Neural progenitor cell (in vitro differentiated cells): ENCODE measurements at regions not wholly inside any gene's neighbourhood (a gene's known extent, or its start where the extent isn't known, plus 50 kb on each side); places are given as distances from the start of the nearest gene placed in this dataset.

Experiments used
- DNase-seq: peaks from one replicate; pipeline ENCODE4 v3.0.0-alpha.2; 2016; ENCODE audit warnings: low spot score
- H2AFZ ChIP-seq: fragments of 200-600 bp; sonication (generic); replicated peaks from 2 replicates; pipeline ENCODE4 v1.6.1; 2016; ENCODE audit warnings: antibody characterized with exemption
- H3F3A ChIP-seq: fragments of 200-600 bp; sonication (generic); 2 replicates; pipeline ENCODE4 v1.6.1; 2016; ENCODE audit warnings: antibody characterized with exemption, low read depth
- H3K27ac ChIP-seq: fragments of 200-600 bp; sonication (generic); 2 replicates; pipeline ENCODE4 v1.5.1; 2016; ENCODE audit warnings: mild to moderate bottlenecking
- H3K27me3 ChIP-seq: fragments of 200-600 bp; sonication (generic); 2 replicates; pipeline ENCODE4 v1.6.1; 2016; ENCODE audit warnings: mild to moderate bottlenecking, moderate library complexity
- H3K36me3 ChIP-seq: fragments of 200-600 bp; sonication (generic); 2 replicates; pipeline ENCODE4 v1.5.1; 2016
- H3K4me1 ChIP-seq: fragments of 200-600 bp; sonication (generic); 2 replicates; pipeline ENCODE4 v1.6.1; 2016; ENCODE audit warnings: mixed run types
- H3K4me2 ChIP-seq: fragments of 200-600 bp; sonication (generic); 2 replicates; pipeline ENCODE4 v1.6.1; 2016
- H3K4me3 ChIP-seq: fragments of 200-600 bp; sonication (generic); 2 replicates; pipeline ENCODE4 v1.5.1; 2016
- H3K79me2 ChIP-seq: fragments of 200-600 bp; sonication (generic); 2 replicates; pipeline ENCODE4 v1.6.1; 2016; ENCODE audit warnings: low read depth
- H3K9ac ChIP-seq: fragments of 200-600 bp; sonication (generic); 2 replicates; pipeline ENCODE4 v1.6.1; 2016
- H3K9me3 ChIP-seq: fragments of 200-600 bp; sonication (generic); 2 replicates; pipeline ENCODE4 v1.5.1; 2016; ENCODE audit warnings: low read depth
- H4K20me1 ChIP-seq: fragments of 200-600 bp; sonication (generic); 2 replicates; pipeline ENCODE4 v1.6.1; 2016; ENCODE audit warnings: low read depth
- H3K27ac Mint-ChIP-seq: 3 replicates; pipeline ENCODE4 v1.8.0; 2021; ENCODE audit warnings: mixed read lengths
- H3K27me3 Mint-ChIP-seq: 2 replicates; pipeline ENCODE4 v1.8.0; 2022; ENCODE audit warnings: low read depth, mild to moderate bottlenecking, inconsistent platforms, moderate library complexity, mixed read lengths; ENCODE audit not compliant: insufficient read depth
- H3K36me3 Mint-ChIP-seq: 3 replicates; pipeline ENCODE4 v1.8.0; 2021; ENCODE audit warnings: mixed read lengths
- H3K4me1 Mint-ChIP-seq: 3 replicates; pipeline ENCODE4 v1.8.0; 2021; ENCODE audit warnings: mixed read lengths
- H3K4me3 Mint-ChIP-seq: 3 replicates; pipeline ENCODE4 v1.8.0; 2021; ENCODE audit warnings: mild to moderate bottlenecking, moderate library complexity, mixed read lengths
- H3K9me3 Mint-ChIP-seq: 3 replicates; pipeline ENCODE4 v1.8.0; 2020; ENCODE audit warnings: mixed read lengths
- EZH2 ChIP-seq: fragments of 200-600 bp; sonication (generic); IDR thresholded peaks from 2 replicates; pipeline ENCODE4 v1.6.1; 2017; ENCODE audit warnings: antibody characterized with exemption, mild to moderate bottlenecking, moderate library complexity
- EZH2phosphoT487 ChIP-seq: fragments of 200-600 bp; sonication (generic); IDR thresholded peaks from 2 replicates; pipeline ENCODE4 v1.6.1; 2017; ENCODE audit warnings: antibody characterized with exemption
- TF ChIP-seq, protein P1 (sequence below): fragments of 200-600 bp; sonication (generic); IDR thresholded peaks from 2 replicates; pipeline ENCODE4 v1.5.1; 2017; ENCODE audit warnings: antibody characterized with exemption, mild to moderate bottlenecking

- H3K4me1 ChIP-seq, result peaks cover 28% of the 10 kb centered on the region
- Mint-ChIP-seq H3K27me3 (no peaks in the 10 kb centered on the region), H3K4me3 (no peak overlapping the region), H3K4me1 (peaks cover 4% of the 10 kb centered on the region), H3K27ac (no peak overlapping the region), H3K9me3 (no peaks in the 10 kb centered on the region), H3K36me3 (no peaks in the 10 kb centered on the region)
- H3K27ac ChIP-seq, result no peak overlapping the region
- DNase-seq, result peak; percentile 26
- no peak overlapping the region for H3K4me2 ChIP-seq
- H4K20me1 ChIP-seq, result no peaks in the 10 kb centered on the region
- no peak overlapping the region for H3K4me3 ChIP-seq
- TF ChIP-seq EZH2phosphoT487 (no peak), EZH2 (no peak)
- TF ChIP-seq, protein P1, sequence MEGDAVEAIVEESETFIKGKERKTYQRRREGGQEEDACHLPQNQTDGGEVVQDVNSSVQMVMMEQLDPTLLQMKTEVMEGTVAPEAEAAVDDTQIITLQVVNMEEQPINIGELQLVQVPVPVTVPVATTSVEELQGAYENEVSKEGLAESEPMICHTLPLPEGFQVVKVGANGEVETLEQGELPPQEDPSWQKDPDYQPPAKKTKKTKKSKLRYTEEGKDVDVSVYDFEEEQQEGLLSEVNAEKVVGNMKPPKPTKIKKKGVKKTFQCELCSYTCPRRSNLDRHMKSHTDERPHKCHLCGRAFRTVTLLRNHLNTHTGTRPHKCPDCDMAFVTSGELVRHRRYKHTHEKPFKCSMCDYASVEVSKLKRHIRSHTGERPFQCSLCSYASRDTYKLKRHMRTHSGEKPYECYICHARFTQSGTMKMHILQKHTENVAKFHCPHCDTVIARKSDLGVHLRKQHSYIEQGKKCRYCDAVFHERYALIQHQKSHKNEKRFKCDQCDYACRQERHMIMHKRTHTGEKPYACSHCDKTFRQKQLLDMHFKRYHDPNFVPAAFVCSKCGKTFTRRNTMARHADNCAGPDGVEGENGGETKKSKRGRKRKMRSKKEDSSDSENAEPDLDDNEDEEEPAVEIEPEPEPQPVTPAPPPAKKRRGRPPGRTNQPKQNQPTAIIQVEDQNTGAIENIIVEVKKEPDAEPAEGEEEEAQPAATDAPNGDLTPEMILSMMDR, result no peak
- H3K36me3 ChIP-seq, result no peaks in the 10 kb centered on the region
- no peaks in the 10 kb centered on the region for H3K79me2 ChIP-seq
- H3K9me3 ChIP-seq, result no peaks in the 10 kb centered on the region
- peak overlapping the region; percentile 7 for H2AFZ ChIP-seq
- no peaks in the 10 kb centered on the region for H3K27me3 ChIP-seq
- H3K9ac ChIP-seq, result no peak overlapping the region
- H3F3A ChIP-seq, result peaks cover 8% of the 10 kb centered on the region
These were observed 228.3 kb upstream of the TTC29 start for GRCh38 chr4:147173797-147174432.

DNA sequence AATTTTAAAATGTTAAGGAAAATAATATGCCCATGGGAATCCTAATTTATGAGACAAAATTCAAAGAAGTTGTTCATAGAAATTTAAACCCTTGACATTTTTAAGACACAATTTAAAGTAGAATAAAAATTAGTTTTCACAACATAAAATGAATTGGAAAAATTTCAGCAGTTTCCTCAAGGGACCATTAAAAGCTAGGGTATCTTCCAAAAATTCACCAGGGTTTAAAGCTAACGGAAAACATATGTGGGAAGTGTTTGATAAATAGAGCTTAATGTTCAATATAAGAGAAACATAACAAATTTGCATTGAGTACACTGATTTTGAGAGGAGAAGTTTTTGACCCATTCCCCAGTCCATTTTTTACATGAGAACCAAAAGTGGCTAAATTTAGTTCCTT is 228.9 kb upstream of the TTC29 start:
- Histone ChIP-seq H3K79me2 (no peaks in the 10 kb centered on the region), H3K36me3 (no peaks in the 10 kb centered on the region), H2AFZ (no peak overlapping the region), H4K20me1 (no peaks in the 10 kb centered on the region), H3F3A (peaks cover 8% of the 10 kb centered on the region), H3K27me3 (no peaks in the 10 kb centered on the region), H3K9ac (no peak overlapping the region), H3K4me2 (no peak overlapping the region), H3K4me1 (peaks cover 28% of the 10 kb centered on the region), H3K27ac (no peak overlapping the region), H3K9me3 (no peaks in the 10 kb centered on the region), H3K4me3 (no peak overlapping the region)
- no peak for TF ChIP-seq EZH2
- TF ChIP-seq EZH2phosphoT487, result no peak
- TF ChIP-seq, protein P1, result no peak
- Mint-ChIP-seq H3K27me3 (no peaks in the 10 kb centered on the region), H3K27ac (no peak overlapping the region), H3K36me3 (no peaks in the 10 kb centered on the region), H3K4me1 (peaks cover 4% of the 10 kb centered on the region), H3K4me3 (no peak overlapping the region), H3K9me3 (no peaks in the 10 kb centered on the region)
- no peak for DNase-seq

DNA sequence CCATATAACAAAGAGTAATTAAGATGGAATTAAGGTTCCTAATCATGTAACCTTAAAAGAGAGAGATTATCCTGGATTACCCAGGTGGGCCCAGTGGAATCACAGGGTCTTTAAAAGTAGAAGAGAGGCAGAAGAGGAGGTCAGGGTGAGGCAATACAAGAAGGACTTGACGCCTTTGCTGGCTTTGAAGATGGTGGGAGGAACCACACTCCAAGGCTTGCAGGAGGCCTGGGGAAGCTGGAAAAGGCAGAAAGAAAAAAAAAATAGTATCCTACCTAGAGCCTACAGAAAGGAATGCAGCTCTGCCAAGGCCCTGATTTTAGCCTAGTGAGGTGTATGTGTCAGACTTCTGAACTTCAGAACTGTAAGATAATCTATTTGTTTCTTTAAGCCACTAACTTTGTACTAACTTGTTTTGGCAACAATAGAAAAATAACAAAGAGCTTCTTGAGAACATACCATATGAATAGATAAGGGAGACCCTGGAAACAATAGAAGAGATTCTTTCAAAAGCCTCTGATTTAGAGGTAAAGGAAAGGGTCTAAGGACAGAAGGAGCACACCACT is 229.9 kb upstream of the TTC29 start:
- TF ChIP-seq EZH2 (no peak), EZH2phosphoT487 (no peak)
- TF ChIP-seq, protein P1, result no peak
- no peaks in the 10 kb centered on the region for H3K27me3 ChIP-seq
- Mint-ChIP-seq H3K4me3 (no peak overlapping the region), H3K4me1 (peaks cover 4% of the 10 kb centered on the region), H3K27ac (no peak overlapping the region), H3K27me3 (no peaks in the 10 kb centered on the region), H3K36me3 (no peaks in the 10 kb centered on the region), H3K9me3 (no peaks in the 10 kb centered on the region)
- peak; percentile 8 for DNase-seq
- no peak overlapping the region for H3K27ac ChIP-seq
- no peak overlapping the region for H2AFZ ChIP-seq
- peaks cover 28% of the 10 kb centered on the region for H3K4me1 ChIP-seq
- no peak overlapping the region for H3K4me2 ChIP-seq
- H4K20me1 ChIP-seq, result no peaks in the 10 kb centered on the region
- peaks cover 8% of the 10 kb centered on the region for H3F3A ChIP-seq
- no peak overlapping the region for H3K9ac ChIP-seq
- no peak overlapping the region for H3K4me3 ChIP-seq
- H3K36me3 ChIP-seq, result no peaks in the 10 kb centered on the region
- H3K9me3 ChIP-seq, result no peaks in the 10 kb centered on the region
- no peaks in the 10 kb centered on the region for H3K79me2 ChIP-seq
